Heart right ventricle (tissue), 16 donors: ENCODE measurements at regions not wholly inside any gene's neighbourhood (a gene's known extent, or its start where the extent isn't known, plus 50 kb on each side); places are given as distances from the start of the nearest gene placed in this dataset.

Experiments
- ATAC-seq, 8 donors: fragments of 200-7000 bp; cut with Tn5 transposase; one replicate each; pipeline ENCODE4 v1.9.1; 2020; ENCODE audit warnings: mild to moderate bottlenecking in 8 of 8, moderate library complexity in 8 of 8, moderate number of reproducible peaks in 1 of 8
- DNase-seq, 2 donors: peaks; one replicate each; pipeline ENCODE4 v3.0.0-alpha.2; 2020
- H3K27ac ChIP-seq, 10 donors: fragments of 200-600 bp; sonication (generic) in 2 of 10; one replicate each; pipeline versions ENCODE4 v1.5.0 to v1.8.0; 2020 to 2022; ENCODE audit warnings: mild to moderate bottlenecking in 3 of 10
- H3K27me3 ChIP-seq, 7 donors: fragments of 200-600 bp; one replicate each; pipeline ENCODE4 v1.8.0; 2021 to 2022; ENCODE audit warnings: mild to moderate bottlenecking in 2 of 7
- H3K36me3 ChIP-seq, 9 donors: fragments of 200-600 bp; sonication (generic) in 1 of 9; one replicate each; pipeline versions ENCODE4 v1.5.0 to v1.8.0; 2020 to 2022; ENCODE audit warnings: mild to moderate bottlenecking in 2 of 9
- H3K4me1 ChIP-seq, 9 donors: fragments of 200-600 bp; sonication (generic) in 1 of 9; one replicate each; pipeline versions ENCODE4 v1.5.0 to v1.8.0; 2020 to 2022; ENCODE audit warnings: mild to moderate bottlenecking in 4 of 9
- H3K4me3 ChIP-seq, 10 donors: fragments of 200-600 bp; sonication (generic) in 2 of 10; one replicate each; pipeline versions ENCODE4 v1.5.0 to v1.8.0; 2020 to 2022; ENCODE audit warnings: mild to moderate bottlenecking in 7 of 10, moderate library complexity in 2 of 10
- H3K9me3 ChIP-seq, 11 donors: fragments of 200-600 bp in 10 of 11; sonication (generic) in 2 of 11; one replicate each; pipeline versions ENCODE4 v1.5.0 to v1.8.0; 2013 to 2022; ENCODE audit warnings: mild to moderate bottlenecking in 2 of 11, control low read depth in 1 of 11, moderate library complexity in 1 of 11
- WGBS, 2 donors: extraction: QIAGEN DNeasy Blood & Tissue Kit; methylation state at CpG; one replicate each; pipeline ENCODE4 v1.1.7; 2013; ENCODE audit warnings: inconsistent platforms in 1 of 2; 5-methylcytosine and 5-hydroxymethylcytosine counted together
- intact Hi-C, 10 donors: fragments of 100-400 bp; cut with DNase I; formaldehyde crosslinking; loops; one replicate each; pipeline versions ENCODE4 v1.11.1 to v1.14.2; 2022
- TF ChIP-seq, protein P1 (sequence below), 9 donors: fragments of 200-600 bp; sonication (generic) in 2 of 9; IDR thresholded peaks; one replicate each; pipeline versions ENCODE4 v1.5.0 to v1.8.0; 2021 to 2022; ENCODE audit warnings: antibody characterized with exemption in 9 of 9, mild to moderate bottlenecking in 5 of 9, moderate library complexity in 1 of 9
- donor health status: Arrhythmogenic right ventricular cardiomyopathy.
- donor health status: ischemic (EF 13 %, LVEDD 7.1; RV severe dilation, severe dysfunction).
- donor health status: healthy with polysubstance abuse.
- donor health status: DM: no; HTN: yes; CAD: no.
- donor health status: DM: no; HTN: no; CAD: no.
- donor health status: ischemic (EF 25% LVEDD 6.9; RV normal size, moderate dysfunction).
- donor health status: ischemic (EF 25% LVEDD 5.7; RV mildly dilated, moderate dysfunction).
- donor health status: healthy.
- donor health status: DM: yes; HTN: yes; CAD: no.
- donor health status: Ischemic cardiomyopathy.
- donor health status: ischemic (EF 35%, LVEDD 5.7; RV mildly dilated, moderate dysfunction).
- donor health status: nonischemic (EF 11% LVEDD 7.7; RV severe dilation, severe dysfunction).
- donor health status: DM: yes; HTN: yes; CAD: no.
- donor health status: PGD.
- donor health status: ischemic (EF 29% LVEDD 5.4; RV normal size, mild dysfunction).
- donor health status: nonischemic (EF 23%, LVEDD 6.1; RV moderate dilation, normal function).

DNA sequence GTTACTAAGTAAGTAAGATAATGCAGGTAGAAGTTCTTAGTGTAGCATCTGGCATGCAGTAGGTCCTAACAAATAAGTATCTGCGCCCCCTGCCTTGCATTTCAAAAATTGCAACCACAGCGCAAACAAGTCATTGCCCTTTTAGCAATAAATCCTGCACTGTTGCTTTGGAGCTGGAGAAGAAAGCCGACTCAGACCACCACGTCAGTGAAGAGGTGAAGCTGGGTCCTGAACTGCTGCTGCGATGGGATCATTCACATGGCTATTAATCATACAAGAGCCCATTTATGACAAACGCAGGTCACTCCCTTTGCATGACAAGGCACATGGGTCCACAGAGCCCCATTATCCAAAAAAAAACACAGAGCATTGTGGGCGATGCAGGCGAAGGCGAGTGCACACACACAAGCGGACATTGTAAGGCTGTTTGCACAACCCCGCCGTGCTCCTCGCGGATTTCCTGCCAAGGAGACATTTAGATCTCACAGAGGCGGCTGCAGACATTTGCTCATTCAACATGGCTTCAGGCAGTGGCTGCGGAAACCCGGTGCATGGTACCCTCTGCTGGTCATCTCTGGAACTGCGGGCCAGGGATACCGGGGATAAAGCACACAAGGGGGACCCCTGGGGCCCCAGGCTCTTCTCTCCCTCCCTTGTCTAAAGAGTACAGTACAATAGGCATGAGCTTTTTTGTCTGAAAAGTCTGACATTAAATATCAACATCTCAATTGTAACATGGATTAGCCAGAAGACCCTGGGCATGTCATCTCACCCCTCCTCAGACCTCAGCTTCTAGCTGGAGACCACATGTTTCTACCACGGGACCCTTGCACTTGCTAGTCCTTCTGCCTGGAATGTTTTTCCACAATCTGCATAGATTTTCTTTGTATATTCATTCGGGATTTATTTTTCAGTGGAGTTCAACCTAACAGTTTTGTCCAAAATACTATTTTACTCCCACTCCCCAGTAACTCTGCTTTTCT, 56.7 kb downstream of the CYRIA start:
- Histone ChIP-seq H3K4me3 (peak overlapping the region in 9 of 10 donors; percentile 27 to 58 (median 48)), H3K9me3 (no peaks in the 10 kb centered on the region), H3K27ac (peak overlapping the region in 5 of 10 donors; percentile 7 to 46 (median 33)), H3K27me3 (no peaks in the 10 kb centered on the region), H3K4me1 (peaks cover 0 to 32% (median 17%) of the 10 kb centered on the region in 9 donors), H3K36me3 (peaks cover 0 to 36% (median 0%) of the 10 kb centered on the region in 9 donors)
- intact Hi-C loops, result loop anchor here (1.0 to 10.0 kb wide), 12 partner anchors 52 to 972 kb away; partner anchors contain the start of gene MYCN (in 3 of the 10)
- TF ChIP-seq, protein P1, sequence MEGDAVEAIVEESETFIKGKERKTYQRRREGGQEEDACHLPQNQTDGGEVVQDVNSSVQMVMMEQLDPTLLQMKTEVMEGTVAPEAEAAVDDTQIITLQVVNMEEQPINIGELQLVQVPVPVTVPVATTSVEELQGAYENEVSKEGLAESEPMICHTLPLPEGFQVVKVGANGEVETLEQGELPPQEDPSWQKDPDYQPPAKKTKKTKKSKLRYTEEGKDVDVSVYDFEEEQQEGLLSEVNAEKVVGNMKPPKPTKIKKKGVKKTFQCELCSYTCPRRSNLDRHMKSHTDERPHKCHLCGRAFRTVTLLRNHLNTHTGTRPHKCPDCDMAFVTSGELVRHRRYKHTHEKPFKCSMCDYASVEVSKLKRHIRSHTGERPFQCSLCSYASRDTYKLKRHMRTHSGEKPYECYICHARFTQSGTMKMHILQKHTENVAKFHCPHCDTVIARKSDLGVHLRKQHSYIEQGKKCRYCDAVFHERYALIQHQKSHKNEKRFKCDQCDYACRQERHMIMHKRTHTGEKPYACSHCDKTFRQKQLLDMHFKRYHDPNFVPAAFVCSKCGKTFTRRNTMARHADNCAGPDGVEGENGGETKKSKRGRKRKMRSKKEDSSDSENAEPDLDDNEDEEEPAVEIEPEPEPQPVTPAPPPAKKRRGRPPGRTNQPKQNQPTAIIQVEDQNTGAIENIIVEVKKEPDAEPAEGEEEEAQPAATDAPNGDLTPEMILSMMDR (IDR thresholded peaks at IDR 0.05), result peak; percentile 81 to 96 (median 92)
- ATAC-seq (peak; percentile 83 to 92 (median 88)), DNase-seq (peak; percentile 86 to 88)
- WGBS, 2 donors, result 5% methylated on average over 21 of the region's 21 CpGs

- intact Hi-C loops, result loop anchor here in 9 of 10 donors (2.0 to 10.0 kb wide), 8 partner anchors 50 to 970 kb away; partner anchors contain the start of gene MYCN (in 2 of the 9)
- ATAC-seq, result no peak
- DNase-seq, result no peak
- peaks cover 0 to 22% (median 6%) of the 10 kb centered on the region in 9 donors for H3K4me1 ChIP-seq
- TF ChIP-seq, protein P1 (IDR thresholded peaks at IDR 0.05), result no peak
- no peak overlapping the region for H3K4me3 ChIP-seq
- WGBS, 2 donors, result 85 to 88% methylated on average over 7 of the region's 7 CpGs
- no peaks in the 10 kb centered on the region for H3K9me3 ChIP-seq
- H3K27ac ChIP-seq, result no peak overlapping the region
- no peaks in the 10 kb centered on the region for H3K27me3 ChIP-seq
- H3K36me3 ChIP-seq, result peaks cover 0 to 28% (median 0%) of the 10 kb centered on the region in 9 donors
Measured at GRCh38 chr2:16607301-16607700, 58.3 kb downstream of the CYRIA start.

- Histone ChIP-seq H3K36me3 (peaks cover 0 to 23% (median 0%) of the 10 kb centered on the region in 9 donors), H3K4me1 (peaks cover 0 to 12% (median 5%) of the 10 kb centered on the region in 9 donors), H3K9me3 (no peaks in the 10 kb centered on the region), H3K27ac (no peak overlapping the region), H3K27me3 (no peaks in the 10 kb centered on the region), H3K4me3 (no peak overlapping the region)
- DNase-seq (no peak), ATAC-seq (no peak)
- WGBS, 2 donors, result 84 to 89% methylated on average over 4 of the region's 4 CpGs
- intact Hi-C loops, result loop anchor here in 3 of 10 donors (10.0 kb wide), 2 partner anchors 299 to 669 kb away; no protein-coding TSS in a partner anchor
- TF ChIP-seq, protein P1 (IDR thresholded peaks at IDR 0.05), result no peak
Measured at GRCh38 chr2:16604236-16604635, 61.4 kb downstream of the CYRIA start.

- H3K4me1 ChIP-seq, result no peaks in the 10 kb centered on the region
- no peak overlapping the region for H3K4me3 ChIP-seq
- H3K27ac ChIP-seq, result no peak overlapping the region
- H3K9me3 ChIP-seq, result no peaks in the 10 kb centered on the region
- TF ChIP-seq, protein P1 (IDR thresholded peaks at IDR 0.05), result no peak
- H3K36me3 ChIP-seq, result peaks cover 0 to 21% (median 0%) of the 10 kb centered on the region in 9 donors
- no peak for ATAC-seq
- H3K27me3 ChIP-seq, result no peaks in the 10 kb centered on the region
- 80 to 82% methylated on average over 3 of the region's 3 CpGs for WGBS, 2 donors
- intact Hi-C loops, result no loop called here
- DNase-seq, result no peak
Measured at GRCh38 chr2:16591370-16591933, 74.2 kb downstream of the CYRIA start.
